ENCODE measurements at regions not wholly inside any gene's neighbourhood (a gene's known extent, or its start where the extent isn't known, plus 50 kb on each side); places are given as distances from the start of the nearest gene placed in this dataset.

GRCh38 chr10:33804584-33804983 lies 470.1 kb upstream of the NRP1 start:
- TF ChIP-seq CTCF (IDR thresholded peaks at IDR 0.05; ENCODE audit: low read depth, low read length, missing control alignments): no peak
- no peak for DNase-seq (ENCODE audit: low read depth)
- H3K4me3 ChIP-seq (ENCODE audit: low read depth, low read length): no peak overlapping the region
- in situ Hi-C loops (cut with HindIII; ENCODE audit: low sequenced_read_pairs): no loop called here

GRCh38 chr10:33803248-33803647 lies 468.8 kb upstream of the NRP1 start:
- in situ Hi-C loops (cut with HindIII; ENCODE audit: low sequenced_read_pairs): no loop called here
- no peak for TF ChIP-seq CTCF (IDR thresholded peaks at IDR 0.05; ENCODE audit: low read depth, low read length, missing control alignments)
- DNase-seq (ENCODE audit: low read depth): no peak
- no peak overlapping the region for H3K4me3 ChIP-seq (ENCODE audit: low read depth, low read length)

GRCh38 chr10:33802566-33802965 lies 468.1 kb upstream of the NRP1 start:
- in situ Hi-C loops (cut with HindIII; ENCODE audit: low sequenced_read_pairs): no loop called here
- H3K4me3 ChIP-seq (ENCODE audit: low read depth, low read length): no peak overlapping the region

GRCh38 chr10:33801705-33802104 lies 467.2 kb upstream of the NRP1 start:
- H3K4me3 ChIP-seq (ENCODE audit: low read depth, low read length): no peak overlapping the region
- DNase-seq (ENCODE audit: low read depth): no peak
- in situ Hi-C loops (cut with HindIII; ENCODE audit: low sequenced_read_pairs): no loop called here
- TF ChIP-seq CTCF (IDR thresholded peaks at IDR 0.05; ENCODE audit: low read depth, low read length, missing control alignments): no peak

More at GRCh38 chr10:33802566-33802965, 468.1 kb upstream of the NRP1 start:
- no peak for TF ChIP-seq CTCF (IDR thresholded peaks at IDR 0.05; ENCODE audit: low read depth, low read length, missing control alignments)
- DNase-seq (ENCODE audit: low read depth): no peak

- no peak for DNase-seq (ENCODE audit: low read depth)
- no peak for TF ChIP-seq CTCF (IDR thresholded peaks at IDR 0.05; ENCODE audit: low read depth, low read length, missing control alignments)
- in situ Hi-C loops (cut with HindIII; ENCODE audit: low sequenced_read_pairs): no loop called here
Measured at GRCh38 chr10:33800986-33801385, 466.5 kb upstream of the NRP1 start.

GRCh38 chr10:33800545-33800944 lies 466.1 kb upstream of the NRP1 start:
- TF ChIP-seq CTCF (IDR thresholded peaks at IDR 0.05; ENCODE audit: low read depth, low read length, missing control alignments): no peak
- in situ Hi-C loops (cut with HindIII; ENCODE audit: low sequenced_read_pairs): no loop called here
- DNase-seq (ENCODE audit: low read depth): no peak
- no peak overlapping the region for H3K4me3 ChIP-seq (ENCODE audit: low read depth, low read length)

More at GRCh38 chr10:33800986-33801385, 466.5 kb upstream of the NRP1 start:
- H3K4me3 ChIP-seq (ENCODE audit: low read depth, low read length): no peak overlapping the region

- in situ Hi-C loops (cut with HindIII; ENCODE audit: low sequenced_read_pairs): no loop called here
- DNase-seq (ENCODE audit: low read depth): no peak
- TF ChIP-seq CTCF (IDR thresholded peaks at IDR 0.05; ENCODE audit: low read depth, low read length, missing control alignments): no peak
- H3K4me3 ChIP-seq (ENCODE audit: low read depth, low read length): no peak overlapping the region
Measured at GRCh38 chr10:33799944-33800323, 465.5 kb upstream of the NRP1 start.

Data from astrocyte of the cerebellum (primary cell).